GM21423 (cell line): ENCODE measurements at regions not wholly inside any gene's neighbourhood (a gene's known extent, or its start where the extent isn't known, plus 50 kb on each side); places are given as distances from the start of the nearest gene placed in this dataset.
"Not testable (repeated sequence)": the region's sequence is repeated elsewhere in the genome, so short reads cannot be mapped to it uniquely, and the experiment has no call there.

Experiments
- ATAC-seq: cut with Tn5 transposase; IDR thresholded peaks from one replicate; pipeline ENCODE4 v1.9.1; 2021; ENCODE audit warnings: mild to moderate bottlenecking, moderate library complexity; ENCODE audit not compliant: unreplicated experiment

DNA sequence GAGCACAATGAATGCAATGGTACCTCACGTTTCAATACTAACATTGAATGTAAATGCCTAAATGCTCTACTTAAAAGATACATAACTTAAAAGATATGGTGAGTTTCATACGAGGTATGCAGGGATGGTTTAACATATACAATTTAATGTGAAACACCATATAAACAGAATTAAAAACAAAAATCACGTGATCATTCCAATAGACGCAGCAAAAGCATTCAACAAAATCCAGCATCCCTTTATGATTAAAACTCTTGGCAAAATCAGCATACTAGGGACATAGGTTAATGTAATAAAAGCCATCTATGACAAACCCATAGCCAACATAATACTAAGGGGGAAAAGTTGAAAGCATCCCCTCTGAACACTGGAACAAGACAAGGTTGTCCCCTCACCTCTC is 845.7 kb downstream of the SLC16A7 start:
- ATAC-seq: no peak

DNA sequence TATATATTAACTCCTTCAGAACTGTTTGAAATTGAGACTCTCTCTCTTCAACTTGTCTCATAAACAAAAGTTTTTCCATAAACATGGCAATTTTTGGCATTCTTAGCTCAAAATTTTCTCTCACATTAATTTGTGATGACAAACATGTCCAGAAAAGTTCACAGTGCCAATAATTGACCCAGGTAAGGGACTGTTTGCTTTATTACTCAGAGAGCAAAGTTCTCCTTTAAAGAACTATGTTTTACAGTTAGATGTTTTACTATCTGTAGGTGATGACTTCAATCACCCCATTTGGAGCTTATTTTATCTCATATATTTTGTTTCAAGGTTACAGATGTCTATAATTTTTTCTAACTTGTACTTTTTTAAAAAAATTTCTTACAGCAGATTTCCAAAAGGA is 855.6 kb downstream of the SLC16A7 start:
- no peak for ATAC-seq

DNA sequence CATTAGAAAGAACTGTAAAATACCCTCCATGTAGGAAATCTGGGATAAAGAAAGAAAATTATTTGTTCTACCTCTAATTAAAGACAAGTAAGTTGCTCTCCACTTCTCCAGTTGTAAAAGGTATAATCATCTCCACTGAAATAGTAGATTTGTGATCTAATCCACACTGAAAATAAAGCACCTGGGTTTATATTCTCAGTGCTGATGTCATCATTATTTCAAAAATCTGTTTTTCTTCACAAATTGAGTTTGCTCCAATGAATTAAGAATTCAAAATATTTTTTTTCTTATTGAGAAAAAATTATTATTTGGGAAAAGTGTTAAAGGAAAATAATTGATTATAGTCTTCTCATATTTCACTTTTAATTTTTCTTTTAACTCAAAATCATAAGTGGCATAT is 869.2 kb downstream of the SLC16A7 start:
- ATAC-seq: no peak

DNA sequence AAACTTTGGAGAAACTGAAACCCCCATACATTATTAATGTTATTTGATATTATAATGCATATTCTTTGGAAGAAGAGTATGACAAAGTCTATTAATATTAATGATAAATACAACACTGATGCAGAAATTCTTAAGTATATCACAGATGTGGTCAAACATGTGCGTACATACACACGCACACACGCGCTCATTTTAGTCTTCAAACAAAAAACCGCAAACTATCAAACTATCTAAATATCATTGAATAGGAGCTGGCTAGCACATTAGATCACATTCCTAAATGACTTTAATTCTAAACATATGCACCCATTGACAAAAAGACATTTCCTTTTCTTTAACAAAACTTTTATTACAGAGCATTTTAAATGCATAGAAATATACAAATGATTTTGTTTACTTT is 872.7 kb downstream of the SLC16A7 start:
- ATAC-seq: no peak

DNA sequence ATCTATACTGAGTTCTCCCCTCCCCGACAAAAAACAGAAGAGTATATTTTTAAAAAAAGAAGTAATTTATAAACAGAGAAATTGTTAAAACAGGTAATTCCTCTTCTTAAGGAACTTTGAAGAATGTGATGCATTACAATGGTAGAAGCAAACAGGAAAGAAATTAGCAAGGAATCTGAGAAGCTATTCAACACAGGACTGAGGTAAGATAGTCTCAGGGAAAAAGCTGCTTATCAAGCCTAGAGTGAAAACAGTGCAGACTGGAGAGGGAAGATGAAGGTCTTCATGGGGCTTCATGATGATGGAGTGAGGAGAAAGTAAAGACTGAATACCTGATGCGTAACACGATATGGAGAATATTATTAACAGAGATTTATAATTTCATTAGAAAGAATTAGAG is 880.0 kb downstream of the SLC16A7 start:
- no peak for ATAC-seq

DNA sequence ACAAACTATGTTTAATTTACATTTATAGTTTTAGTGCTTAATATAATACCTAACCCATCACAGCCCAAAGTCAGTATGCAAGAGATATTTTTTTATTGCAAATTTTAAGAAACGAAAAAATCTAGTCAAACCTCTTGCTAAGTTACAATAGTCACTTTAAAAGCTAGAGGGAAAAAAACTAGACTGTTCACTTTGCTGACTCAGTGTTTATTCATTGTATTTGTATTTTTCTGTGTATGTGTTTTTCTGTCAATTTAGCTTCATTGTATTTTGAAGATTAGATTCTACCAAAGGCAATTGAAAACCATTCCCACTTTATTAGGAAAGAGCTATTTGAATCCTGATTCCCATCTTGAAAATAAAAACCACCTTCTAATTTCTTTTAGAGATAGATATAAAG is 891.5 kb downstream of the SLC16A7 start:
- ATAC-seq: no peak

DNA sequence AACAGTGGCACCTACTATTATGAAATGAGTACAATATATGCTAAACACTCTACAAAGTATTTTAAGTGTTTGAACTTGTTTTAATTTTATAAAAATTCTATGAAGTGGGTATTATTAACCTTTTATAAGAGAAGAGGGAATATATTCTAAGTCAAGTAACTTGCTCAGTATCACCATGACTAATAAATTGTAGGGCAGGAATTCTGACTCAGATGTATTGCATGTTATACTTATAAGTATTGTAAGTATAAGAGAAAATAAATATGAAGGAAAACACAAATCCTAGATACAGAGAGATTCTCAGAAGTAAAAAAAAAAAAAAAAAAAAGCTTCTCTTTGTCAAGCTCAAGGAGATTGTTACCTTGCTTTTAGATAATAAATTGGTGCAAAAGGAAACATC is 893.2 kb downstream of the SLC16A7 start:
- no peak for ATAC-seq

DNA sequence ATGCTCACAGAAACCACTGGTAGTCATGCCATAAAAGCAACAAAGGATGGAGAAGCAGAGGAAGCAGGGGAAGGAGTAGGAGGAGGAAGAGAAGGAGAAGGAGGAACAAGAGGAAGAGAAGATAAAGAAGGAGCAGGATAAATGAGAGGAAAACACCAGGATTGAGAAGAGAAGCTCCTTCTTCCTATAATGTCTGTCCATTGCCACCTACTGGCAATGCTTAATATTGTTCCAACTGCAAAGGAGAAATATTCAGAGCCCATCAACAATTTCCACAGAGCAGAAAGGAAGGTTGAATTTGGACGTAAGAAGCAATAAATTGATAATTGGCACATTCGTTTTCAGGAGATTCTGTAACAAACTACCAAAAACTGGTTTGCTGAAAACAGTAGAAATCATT is 898.4 kb downstream of the SLC16A7 start:
- no peak for ATAC-seq

DNA sequence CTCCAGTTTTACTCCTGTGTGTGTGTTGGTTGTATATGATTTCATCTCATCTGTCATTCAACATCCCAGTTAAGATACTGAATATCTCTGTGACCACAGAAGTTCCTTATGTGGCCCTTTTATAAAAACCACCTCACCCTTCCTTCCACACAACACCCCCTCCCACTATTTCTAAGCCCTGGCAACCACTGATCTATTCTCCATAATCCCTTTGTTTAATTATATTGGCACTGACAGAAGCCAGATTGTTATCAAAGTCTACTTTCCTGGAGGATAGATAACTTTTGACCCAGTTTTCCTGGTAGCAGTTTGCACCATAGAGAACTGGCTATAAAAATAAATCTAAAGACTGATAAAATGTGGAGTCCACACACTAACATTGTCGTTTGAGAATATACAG is 902.8 kb downstream of the SLC16A7 start:
- ATAC-seq: no peak

DNA sequence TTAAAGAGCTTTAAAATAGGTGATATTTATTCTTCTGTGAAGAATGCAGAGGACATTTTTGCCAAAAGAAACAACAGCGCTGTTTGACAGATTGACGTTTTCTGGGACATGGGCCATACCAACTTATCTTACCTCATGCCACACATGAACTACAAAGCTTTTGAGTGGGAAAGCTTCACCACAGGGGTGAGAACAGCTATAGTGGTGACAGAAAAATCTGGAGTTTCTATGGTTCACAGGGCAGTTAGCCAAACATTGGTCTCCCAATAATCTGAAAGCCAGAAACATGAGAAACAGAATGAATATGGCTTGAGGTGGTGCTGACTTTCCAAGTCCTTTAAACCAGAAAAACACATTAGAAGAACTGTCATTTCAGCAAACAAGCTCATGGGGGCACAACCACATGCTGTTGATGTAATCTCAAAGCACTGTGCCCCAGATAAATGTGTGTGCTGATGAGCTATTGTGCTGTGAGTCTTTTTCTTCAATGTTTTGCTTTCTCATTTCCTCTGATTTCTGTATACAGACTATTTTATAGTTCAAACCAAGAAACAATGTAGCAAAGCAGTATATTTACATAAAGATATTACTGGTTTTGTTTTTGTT is 905.4 kb downstream of the SLC16A7 start:
- no peak for ATAC-seq

DNA sequence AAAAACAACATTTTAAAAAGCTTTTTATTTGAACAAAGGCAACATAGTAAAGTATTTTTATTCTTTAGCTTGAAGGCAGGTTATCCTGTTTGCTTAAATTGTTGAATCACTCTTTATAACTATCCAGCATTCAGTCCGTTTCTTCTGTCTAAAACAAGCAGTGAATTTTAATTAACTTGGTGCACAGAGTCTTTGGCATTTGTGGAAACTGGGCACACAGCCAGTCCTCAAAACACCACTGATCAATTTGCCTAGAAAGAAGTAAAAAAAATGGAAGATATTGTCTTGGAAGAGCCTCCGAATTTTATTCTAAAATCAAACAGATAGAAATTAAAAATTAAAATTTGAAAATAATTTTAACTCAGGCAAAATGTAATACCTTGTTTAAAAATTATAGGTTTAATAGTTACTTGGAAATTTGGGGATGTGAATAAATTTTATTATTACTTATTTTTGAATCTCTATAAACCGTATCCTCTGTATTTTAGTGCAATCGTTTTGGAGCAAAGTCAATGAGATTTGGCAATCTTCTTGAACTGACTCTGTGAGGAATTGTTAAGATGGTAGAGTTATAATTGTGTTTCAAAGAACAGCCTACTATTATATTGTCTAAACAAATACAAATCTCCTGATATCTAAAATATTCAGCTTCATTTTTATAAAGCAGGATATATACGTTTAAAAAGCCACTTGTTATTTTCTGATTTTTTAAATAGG is 927.0 kb downstream of the SLC16A7 start:
- ATAC-seq: no peak

DNA sequence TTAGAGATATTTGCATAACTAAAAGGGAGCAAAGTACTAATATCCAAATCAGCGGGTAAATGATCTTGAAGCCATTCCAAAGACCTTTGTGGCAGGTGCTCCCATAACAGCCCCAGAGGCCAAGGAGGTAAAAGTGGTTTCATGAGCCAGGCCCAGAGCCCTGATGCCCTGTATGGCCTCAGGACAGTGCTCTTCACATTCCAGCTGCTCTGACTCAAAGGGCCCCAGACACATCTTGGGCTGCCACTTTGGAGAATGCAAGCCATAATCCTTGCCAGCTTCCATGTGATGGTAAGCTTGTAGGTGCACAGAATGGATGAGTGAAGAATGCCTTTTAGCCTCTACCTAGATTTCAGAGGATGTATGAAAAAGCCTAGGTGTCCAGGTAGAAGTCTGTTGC is 933.4 kb downstream of the SLC16A7 start:
- no peak for ATAC-seq

DNA sequence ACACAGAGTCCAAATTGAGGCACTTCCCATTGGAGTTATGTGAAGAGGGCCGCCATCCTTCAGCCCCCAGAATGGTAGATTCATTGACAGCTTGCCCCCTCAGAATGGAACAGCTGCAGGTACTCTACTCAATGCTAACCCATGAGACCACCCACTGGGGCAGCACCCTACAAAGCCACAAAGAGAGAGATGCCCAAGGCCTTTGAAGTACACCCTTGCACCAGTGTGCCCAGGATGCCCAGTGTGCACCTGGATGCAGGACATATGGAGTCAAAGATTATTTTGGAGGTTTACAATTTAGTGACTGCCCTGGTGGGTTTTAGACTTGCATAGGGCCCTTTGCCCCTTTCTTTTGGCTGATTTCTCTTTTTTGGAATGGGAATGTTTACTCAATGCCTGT is 933.9 kb downstream of the SLC16A7 start:
- no peak for ATAC-seq

DNA sequence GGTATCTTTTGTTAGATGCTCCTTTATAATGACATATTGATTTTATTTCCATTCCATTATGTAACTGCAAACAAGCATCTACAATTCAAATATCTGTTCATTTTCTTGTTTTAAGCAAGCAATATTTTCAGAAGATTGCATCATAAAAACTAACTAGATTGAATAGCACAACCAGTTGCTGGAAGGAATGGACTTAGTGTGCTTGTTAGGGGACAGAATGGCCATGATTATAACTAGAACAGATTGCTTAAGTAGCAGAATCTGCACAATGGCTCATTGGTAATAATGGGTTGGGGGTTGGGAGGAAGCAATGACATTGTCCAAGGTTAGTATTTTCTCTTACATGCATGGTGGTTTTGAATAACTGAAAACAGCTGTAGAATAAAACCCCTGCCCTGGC is 939.5 kb downstream of the SLC16A7 start:
- ATAC-seq: no peak

DNA sequence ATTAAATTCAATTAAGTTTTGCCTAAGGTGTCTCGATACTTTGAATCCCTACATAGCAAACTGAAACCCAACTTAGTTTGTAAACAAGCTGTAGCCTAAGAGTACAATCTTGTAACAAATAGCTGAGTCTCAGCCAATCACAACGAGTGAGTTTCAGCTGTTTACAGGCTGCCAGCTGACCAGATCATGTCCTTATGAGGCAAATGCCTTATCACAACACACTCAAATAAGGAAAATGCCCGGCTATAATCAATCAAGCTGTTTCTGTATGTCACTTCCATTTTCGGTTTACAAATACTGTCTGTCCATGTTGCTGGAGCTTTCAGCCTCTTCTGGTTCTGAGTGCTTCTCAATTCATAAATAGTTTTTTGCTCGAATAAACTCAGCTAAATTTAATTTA is 943.8 kb downstream of the SLC16A7 start:
- ATAC-seq: no peak

DNA sequence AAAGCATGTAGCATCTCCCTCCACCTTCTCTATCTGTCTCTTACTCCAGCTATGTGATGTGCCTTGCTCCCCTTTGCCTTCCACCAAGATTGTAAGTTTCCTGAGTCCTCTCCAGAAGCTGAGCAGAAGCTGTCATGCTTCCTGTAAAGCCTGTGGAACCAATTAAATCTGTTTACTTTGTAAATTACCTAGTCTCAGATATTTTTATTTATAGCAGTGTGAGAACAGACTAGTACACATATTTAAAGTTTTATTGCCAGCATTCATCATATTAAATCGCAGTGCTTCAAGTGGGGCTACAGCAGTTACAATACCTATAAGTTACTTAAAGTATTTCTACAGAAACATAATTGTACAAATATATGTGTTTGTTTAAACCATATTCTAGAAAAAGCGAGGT is 973.1 kb downstream of the SLC16A7 start:
- ATAC-seq: no peak

DNA sequence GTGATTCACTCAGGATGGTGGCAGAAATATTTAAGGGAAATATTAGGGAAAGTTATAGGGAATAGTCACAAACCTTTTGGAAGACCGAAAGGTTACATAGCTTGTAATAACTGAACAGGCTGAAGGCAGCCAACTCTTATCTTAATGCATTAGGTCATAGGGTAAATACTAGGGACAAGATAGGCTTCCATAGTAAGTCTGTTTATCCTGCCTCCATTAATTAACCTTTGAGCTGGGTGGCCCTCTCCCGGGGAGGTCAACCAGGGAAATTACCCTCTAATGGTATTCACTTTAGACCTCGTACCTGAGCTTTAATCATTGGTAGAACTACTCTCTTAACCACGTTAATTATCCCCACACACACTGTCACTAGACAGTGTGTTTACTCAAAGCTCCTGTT is 981.8 kb downstream of the SLC16A7 start:
- ATAC-seq: no peak

DNA sequence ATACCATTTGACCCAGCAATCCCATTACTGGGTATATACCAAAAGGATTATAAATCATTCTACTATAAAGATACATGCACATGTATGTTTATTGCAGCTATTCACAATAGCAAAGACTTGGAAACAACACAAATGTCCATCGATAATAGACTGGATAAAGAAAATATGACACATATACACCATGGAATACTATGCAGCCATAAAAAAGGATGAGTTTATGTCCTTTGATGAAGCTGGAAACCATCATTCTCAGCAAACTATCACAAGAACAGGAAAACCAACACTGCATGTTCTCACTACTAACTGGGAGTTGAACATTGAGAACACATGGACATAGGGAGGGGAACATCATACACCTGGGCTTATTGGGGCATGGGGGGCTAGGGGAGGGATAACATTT is 991.8 kb downstream of the SLC16A7 start:
- not testable (repeated sequence) for ATAC-seq

DNA sequence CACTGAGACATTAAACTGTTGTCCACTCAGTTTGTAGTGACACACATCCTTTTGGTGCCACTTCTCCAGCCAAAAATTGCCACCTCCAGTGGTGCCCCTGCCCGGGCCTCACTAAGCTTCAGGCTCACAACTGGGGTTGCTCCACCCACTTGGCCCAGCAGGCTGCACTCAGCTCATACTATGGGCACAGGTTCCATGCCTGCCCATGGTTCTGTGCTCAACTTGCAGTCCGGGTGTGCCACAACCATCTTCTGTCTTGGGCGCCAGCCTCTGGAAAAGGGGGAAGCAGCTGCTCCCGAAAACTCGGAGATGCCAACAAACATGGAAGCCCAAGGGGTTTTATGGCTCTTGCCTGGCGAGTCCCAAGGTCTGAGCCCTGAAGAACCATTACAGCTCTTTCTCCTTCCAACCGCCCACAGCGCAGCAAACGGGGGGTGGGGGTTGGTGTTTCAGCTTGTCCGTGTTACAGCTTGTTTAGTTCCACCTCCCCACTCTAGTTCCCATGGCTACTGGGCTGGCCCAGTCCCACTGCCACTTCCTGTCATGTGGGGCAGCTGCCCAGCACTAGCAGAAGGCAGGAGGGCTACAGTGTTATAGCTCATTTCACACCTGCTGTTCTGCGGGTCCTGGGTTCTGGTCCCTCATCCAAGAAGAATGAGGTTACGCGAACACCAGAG is 998.3 kb downstream of the SLC16A7 start:
- ATAC-seq: no peak

DNA sequence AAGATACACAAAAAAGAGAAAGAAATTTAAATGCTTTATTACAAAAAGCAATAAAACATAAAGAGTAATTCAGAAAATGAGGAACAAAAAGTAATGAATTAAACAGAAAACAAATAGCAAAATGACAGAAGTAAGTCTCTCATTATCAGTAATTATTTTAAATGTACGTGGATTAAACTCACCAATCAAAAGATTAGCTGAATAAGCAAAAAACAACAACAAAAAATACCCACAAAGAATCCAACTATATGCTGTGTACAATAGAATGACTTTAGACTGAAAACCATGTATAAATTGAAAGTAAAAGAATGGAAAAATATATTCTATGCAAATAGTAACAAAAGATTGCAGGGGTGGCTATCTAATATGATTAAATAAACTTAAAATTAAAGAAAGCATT is 1006.8 kb downstream of the SLC16A7 start:
- ATAC-seq: no peak

DNA sequence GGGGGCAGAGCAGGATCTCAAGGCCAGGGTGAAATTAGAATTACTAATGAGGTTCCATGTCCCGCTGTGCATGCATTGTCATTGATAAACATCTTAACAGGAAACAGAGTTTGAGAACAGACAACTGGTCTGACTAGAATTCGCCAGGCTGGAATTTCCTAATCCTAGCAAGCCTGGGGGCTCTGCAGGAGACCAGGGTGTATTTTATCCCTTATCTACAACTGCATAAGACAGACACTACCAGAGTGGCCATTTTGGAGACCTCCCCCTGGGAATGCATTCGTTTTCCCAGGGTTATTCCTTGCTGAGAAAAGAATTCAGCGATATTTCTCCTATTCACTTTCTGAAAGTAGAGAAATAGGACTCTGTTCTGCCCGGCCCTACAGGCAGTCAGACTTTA is 1007.6 kb downstream of the SLC16A7 start:
- not testable (repeated sequence) for ATAC-seq

DNA sequence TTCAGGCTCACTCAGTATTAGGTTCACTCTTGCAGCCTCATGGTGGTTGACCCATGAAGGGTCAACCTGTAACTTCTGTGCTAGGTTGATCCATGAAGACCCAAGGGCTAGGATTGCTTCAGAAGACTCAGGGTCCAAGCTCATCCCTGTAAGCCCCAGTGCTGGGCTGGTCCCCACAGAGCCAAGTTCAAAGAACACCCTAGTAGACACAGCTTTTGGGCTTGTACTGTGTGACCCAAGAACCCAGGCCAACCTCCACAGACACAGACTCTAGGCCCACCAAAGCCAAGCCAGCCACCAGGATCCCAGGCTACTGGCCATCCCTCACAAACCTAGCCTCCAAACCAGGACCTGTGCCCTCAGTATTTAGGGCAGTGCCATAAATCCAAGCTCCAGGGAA is 1020.6 kb downstream of the SLC16A7 start:
- no peak for ATAC-seq
